Endothelial cell of umbilical vein (primary cell): ENCODE measurements at regions not wholly inside any gene's neighbourhood (a gene's known extent, or its start where the extent isn't known, plus 50 kb on each side); places are given as distances from the start of the nearest gene placed in this dataset.

Experiments used
- CTCF ChIP-seq, 2 donors: IDR thresholded peaks; 1 replicate in 1 of 2; 2 replicates in 1 of 2; pipeline ENCODE4 v1.5.1; 2011; ENCODE audit warnings: low read length in 2 of 2, mild to moderate bottlenecking in 2 of 2, moderate library complexity in 2 of 2, control low read depth in 1 of 2, inconsistent platforms in 1 of 2, low read depth in 1 of 2; ENCODE audit not compliant: insufficient read depth in 1 of 2; ENCODE audit errors: extremely low read depth in 1 of 2
- EZH2 ChIP-seq: IDR thresholded peaks from 2 replicates; pipeline ENCODE4 v1.6.1; 2012; ENCODE audit warnings: borderline replicate concordance, low read depth, mild to moderate bottlenecking, moderate library complexity, low read length, inconsistent platforms; ENCODE audit not compliant: severe bottlenecking
- FOS ChIP-seq: IDR thresholded peaks from 2 replicates; pipeline ENCODE4 v1.6.1; 2011; ENCODE audit warnings: mild to moderate bottlenecking, low read length, moderate library complexity, borderline replicate concordance; ENCODE audit not compliant: insufficient read depth
- GATA2 ChIP-seq: IDR thresholded peaks from 2 replicates; pipeline ENCODE4 v1.7.0; 2011; ENCODE audit warnings: low read depth, mild to moderate bottlenecking, moderate library complexity, mixed read lengths, low read length; ENCODE audit not compliant: insufficient read length, insufficient read depth
- JUN ChIP-seq: IDR thresholded peaks from 2 replicates; pipeline ENCODE4 v1.6.1; 2011; ENCODE audit warnings: borderline replicate concordance, low read depth; ENCODE audit not compliant: insufficient read length, insufficient read depth
- MAX ChIP-seq: IDR thresholded peaks from 2 replicates; pipeline ENCODE4 v1.6.1; 2011; ENCODE audit not compliant: insufficient read depth, insufficient read length
- MYC ChIP-seq: IDR thresholded peaks from one replicate; pipeline ENCODE4 v1.6.1; 2011; ENCODE audit warnings: mild to moderate bottlenecking, low read depth, low read length
- POLR2A ChIP-seq: IDR thresholded peaks from 2 replicates; pipeline ENCODE4 v1.6.1; 2012; ENCODE audit warnings: low read depth, mild to moderate bottlenecking, control low read depth, low read length
- POLR2AphosphoS5 ChIP-seq: IDR thresholded peaks from 2 replicates; pipeline ENCODE4 v1.6.1; 2012; ENCODE audit warnings: low read depth, mild to moderate bottlenecking, control low read depth, low read length, moderate library complexity; ENCODE audit not compliant: insufficient read depth

GRCh38 chr5:115699967-115700366 lies 74.1 kb upstream of the TMED7 start:
- TF ChIP-seq CTCF (IDR thresholded peaks at IDR 0.05; ENCODE audit: extremely low read depth in 1 of 2, insufficient read depth in 1 of 2, low read depth in 1 of 2, low read length in 2 of 2) (no peak), EZH2 (no peak), MYC (no peak), POLR2AphosphoS5 (no peak), MAX (no peak), POLR2A (no peak), FOS (no peak), JUN (no peak), GATA2 (no peak)
